HG03354 (cell line): ENCODE measurements at regions not wholly inside any gene's neighbourhood (a gene's known extent, or its start where the extent isn't known, plus 50 kb on each side); places are given as distances from the start of the nearest gene placed in this dataset.

Experiments used
- ATAC-seq: cut with Tn5 transposase; IDR thresholded peaks from one replicate; pipeline ENCODE4 v1.9.1; 2021; ENCODE audit warnings: mild to moderate bottlenecking; ENCODE audit not compliant: unreplicated experiment, poor library complexity, severe bottlenecking

GRCh38 chr12:123100882-123101281 lies 50.0 kb downstream of the PITPNM2 start:
- no peak for ATAC-seq

GRCh38 chr12:123100450-123100849 lies 50.4 kb downstream of the PITPNM2 start:
- no peak for ATAC-seq

GRCh38 chr12:123099560-123100192 lies 51.2 kb downstream of the PITPNM2 start:
- ATAC-seq, result no peak

- ATAC-seq, result no peak
Measured at GRCh38 chr12:123098780-123099179, 52.1 kb downstream of the PITPNM2 start.

GRCh38 chr12:123097561-123098084 lies 53.3 kb downstream of the PITPNM2 start:
- ATAC-seq, result no peak

GRCh38 chr12:123096741-123097140 lies 54.1 kb downstream of the PITPNM2 start:
- no peak for ATAC-seq

GRCh38 chr12:123096182-123096581 lies 54.7 kb downstream of the PITPNM2 start:
- ATAC-seq, result no peak

- no peak for ATAC-seq
Measured at GRCh38 chr12:123095078-123095881, 55.6 kb downstream of the PITPNM2 start.

- ATAC-seq, result no peak
Measured at GRCh38 chr12:123094349-123095077, 56.4 kb downstream of the PITPNM2 start.

GRCh38 chr12:123092866-123093265 lies 58.0 kb downstream of the PITPNM2 start:
- no peak for ATAC-seq

GRCh38 chr12:123091230-123092150 lies 59.4 kb downstream of the PITPNM2 start:
- no peak for ATAC-seq

- ATAC-seq, result no peak
Measured at GRCh38 chr12:123089631-123090353, 61.1 kb downstream of the PITPNM2 start.

GRCh38 chr12:123089140-123089539 lies 61.8 kb downstream of the PITPNM2 start:
- no peak for ATAC-seq

- ATAC-seq, result no peak
Measured at GRCh38 chr12:123085730-123086487, 65.0 kb downstream of the PITPNM2 start.

GRCh38 chr12:123085066-123085465 lies 65.8 kb downstream of the PITPNM2 start:
- no peak for ATAC-seq

- ATAC-seq, result no peak
Measured at GRCh38 chr12:123083661-123084571, 67.0 kb downstream of the PITPNM2 start.

- no peak for ATAC-seq
Measured at GRCh38 chr12:123080634-123081033, 70.3 kb downstream of the PITPNM2 start.
